ENCODE measurements at regions not wholly inside any gene's neighbourhood (a gene's known extent, or its start where the extent isn't known, plus 50 kb on each side); places are given as distances from the start of the nearest gene placed in this dataset.

- TF ChIP-seq REST (IDR thresholded peaks at IDR 0.05; ENCODE audit: low read depth) (no peak), EP300 (IDR thresholded peaks at IDR 0.05; ENCODE audit: borderline replicate concordance) (no peak), CEBPB (IDR thresholded peaks at IDR 0.05) (no peak), CREB1 (IDR thresholded peaks at IDR 0.05; ENCODE audit: low read depth) (no peak), MAX (IDR thresholded peaks at IDR 0.05) (no peak), TAF1 (IDR thresholded peaks at IDR 0.05; ENCODE audit: low read depth) (no peak)
Observed at GRCh38 chr11:80694385-80694784, 1253.6 kb upstream of the TENM4 start.

Data from Ishikawa (cell line).